HepG2 (cell line): ENCODE measurements at regions not wholly inside any gene's neighbourhood (a gene's known extent, or its start where the extent isn't known, plus 50 kb on each side); places are given as distances from the start of the nearest gene placed in this dataset.

Experiments used
- ATAC-seq: fragments of 200-7000 bp; cut with Tn5 transposase; 3 replicates; pipeline ENCODE4 v1.9.1; 2020; ENCODE audit warnings: mild to moderate bottlenecking, moderate library complexity
- BruUV-seq: library from RNA; stranded (reverse); fragments of 400-500 nt; replicated peaks from 2 replicates; lab custom pipeline; 2021; lab: Mats Ljungman, UMichigan
- CTCF ChIA-PET: fragments of 300-600 bp; formaldehyde crosslinking; extraction: SDS; loops from one replicate; lab custom pipeline; 2021; ENCODE audit warnings: low total read pairs, inconsistent platforms, low intra/inter-chr PET ratio; lab: Yijun Ruan, JAX
- POLR2A ChIA-PET: fragments of 350-600 bp; sonication (Branson Sonifier 250); formaldehyde crosslinking; loops from one replicate; lab custom pipeline; 2020; ENCODE audit warnings: antibody characterized with exemption, inconsistent platforms; lab: Yijun Ruan, JAX
- DNase-seq: peaks from one replicate; pipeline ENCODE4 v3.0.0-alpha.2; 2015; ENCODE audit warnings: low spot score
- FAIRE-seq: peaks from 3 replicates; lab custom pipeline; 2011; peaks lifted over from hg19 to GRCh38; lab: Jason Lieb, UNC
- H2AFZ ChIP-seq: one replicate; pipeline ENCODE4 v1.6.1; 2011; ENCODE audit warnings: low read length, inconsistent platforms
- H3K27ac ChIP-seq: fragments of 300-600 bp; 3 replicates; pipeline ENCODE4 v1.8.0; 2011; ENCODE audit warnings: mixed run types, mild to moderate bottlenecking, mixed read lengths, low read length, inconsistent platforms; ENCODE audit not compliant: insufficient read depth; ENCODE audit errors: extremely low read length
- H3K27me3 ChIP-seq, 2 experiments: fragments of 200-600 bp in 1 of 2; 2 replicates in 1 of 2; 3 replicates in 1 of 2; pipeline versions ENCODE4 v1.6.0 to v1.8.0; 2011; ENCODE audit warnings: low read length in 2 of 2, mild to moderate bottlenecking in 2 of 2, moderate library complexity in 2 of 2, inconsistent platforms in 1 of 2; ENCODE audit not compliant: insufficient read depth in 2 of 2, control insufficient read depth in 1 of 2
- H3K36me3 ChIP-seq, 2 experiments: fragments of 200-600 bp in 1 of 2; replicated peaks in 1 of 2; 2 replicates in 1 of 2; 3 replicates in 1 of 2; pipeline versions ENCODE4 v1.5.1 to v1.8.0; 2011; ENCODE audit warnings: low read length in 2 of 2, inconsistent platforms in 1 of 2; ENCODE audit not compliant: insufficient read depth in 2 of 2, control insufficient read depth in 1 of 2
- H3K4me1 ChIP-seq: 2 replicates; pipeline ENCODE4 v1.5.1; 2012; ENCODE audit warnings: low read length, inconsistent platforms; ENCODE audit not compliant: insufficient read depth
- H3K4me2 ChIP-seq: 2 replicates; pipeline ENCODE4 v1.6.0; 2011; ENCODE audit warnings: low read depth, low read length, inconsistent platforms
- H3K4me3 ChIP-seq, 3 experiments: fragments of 200-600 bp in 1 of 3; sonication (generic), shearing (Covaris generic) in 1 of 3; replicated peaks in 1 of 3; 2 replicates each; pipeline ENCODE4 v1.5.1; 2011 to 2016; ENCODE audit warnings: low read length in 3 of 3, inconsistent platforms in 2 of 3, low read depth in 2 of 3, mild to moderate bottlenecking in 2 of 3, control low read depth in 1 of 3, mixed read lengths in 1 of 3; ENCODE audit not compliant: insufficient read depth in 1 of 3
- H3K79me2 ChIP-seq: one replicate; pipeline ENCODE4 v1.6.1; 2011; ENCODE audit warnings: low read length, inconsistent platforms; ENCODE audit not compliant: insufficient read depth
- H3K9ac ChIP-seq: 2 replicates; pipeline ENCODE4 v1.6.0; 2011; ENCODE audit warnings: mild to moderate bottlenecking, low read depth, low read length, inconsistent platforms; ENCODE audit not compliant: insufficient read depth
- H3K9me3 ChIP-seq: 2 replicates; pipeline ENCODE4 v1.5.1; 2012; ENCODE audit warnings: mild to moderate bottlenecking, low read length
- H4K20me1 ChIP-seq: 2 replicates; pipeline ENCODE4 v1.6.0; 2011; ENCODE audit warnings: inconsistent platforms, mild to moderate bottlenecking, low read length, moderate library complexity; ENCODE audit not compliant: insufficient read depth
- CCAR2 ChIP-seq: fragments of 200-400 bp; formaldehyde crosslinking; optimal IDR thresholded peaks from 2 replicates; pipeline ENCODE3; 2018; ENCODE audit warnings: low read depth, mild to moderate bottlenecking, low read length, moderate library complexity
- FIP1L1 ChIP-seq: fragments of 200-400 bp; formaldehyde crosslinking; IDR thresholded peaks from 2 replicates; pipeline ENCODE4 v1.6.1; 2018; ENCODE audit warnings: low read depth, mild to moderate bottlenecking, low read length, moderate library complexity, borderline replicate concordance; ENCODE audit not compliant: insufficient read depth
- PRPF4 ChIP-seq: fragments of 200-400 bp; formaldehyde crosslinking; IDR thresholded peaks from 2 replicates; pipeline ENCODE4 v1.6.1; 2016; ENCODE audit warnings: low read length, low read depth; ENCODE audit not compliant: poor library complexity, severe bottlenecking
- PTBP1 ChIP-seq: fragments of 200-400 bp; formaldehyde crosslinking; IDR thresholded peaks from 2 replicates; pipeline ENCODE4 v1.6.1; 2018; ENCODE audit warnings: low read length, low read depth; ENCODE audit not compliant: poor library complexity, severe bottlenecking
- SCMH1 ChIP-seq: sonication (generic); formaldehyde crosslinking; IDR thresholded peaks from 2 replicates; pipeline ENCODE4 v1.9.0; 2021; ENCODE audit warnings: missing genetic modification reagents, mild to moderate bottlenecking, borderline replicate concordance
- TOE1 ChIP-seq: sonication (generic); formaldehyde crosslinking; IDR thresholded peaks from 2 replicates; pipeline ENCODE4 v1.4.0; 2020; ENCODE audit warnings: mild to moderate bottlenecking, missing genetic modification reagents
- ZNF230 ChIP-seq: sonication (generic); formaldehyde crosslinking; IDR thresholded peaks from 2 replicates; pipeline ENCODE4 v1.4.0; 2020; ENCODE audit warnings: mild to moderate bottlenecking, missing genetic modification reagents
- WGBS: methylation state at CpG from one replicate; pipeline ENCODE4 v1.1.6; 2017; ENCODE audit warnings: low lambda C conversion rate; 5-methylcytosine and 5-hydroxymethylcytosine counted together
- in situ Hi-C: cut with HindIII; loops from 2 replicates; pipeline ENCODE4 v1.10.0; 2017; ENCODE audit warnings: low pct_unique_long_range_greater_than_20kb; ENCODE audit not compliant: extremely low pct_ligation_motif_present
- intact Hi-C: fragments of 100-400 bp; cut with micrococcal nuclease; formaldehyde crosslinking; loops from one replicate; pipeline ENCODE4 v1.10.0; 2022; ENCODE audit not compliant: unreplicated experiment
- TF ChIP-seq, protein P1 (sequence below): sonication (generic); formaldehyde crosslinking; conservative IDR thresholded peaks from 2 replicates; pipeline ENCODE4 v1.4.0; 2020; ENCODE audit warnings: missing genetic modification reagents
- TF ChIP-seq, protein P2 (sequence below): sonication (generic); formaldehyde crosslinking; IDR thresholded peaks from 2 replicates; pipeline ENCODE4 v1.9.0; 2021; ENCODE audit warnings: missing genetic modification reagents, mild to moderate bottlenecking, borderline replicate concordance
- TF ChIP-seq, protein P3 (sequence below): sonication (generic); formaldehyde crosslinking; IDR thresholded peaks from 2 replicates; pipeline ENCODE4 v1.4.0; 2020; ENCODE audit warnings: missing genetic modification reagents
- TF ChIP-seq, protein P4 (sequence below): sonication (generic); formaldehyde crosslinking; IDR thresholded peaks from 2 replicates; pipeline ENCODE4 v1.4.0; 2020; ENCODE audit warnings: missing genetic modification reagents, low read depth, mild to moderate bottlenecking, borderline replicate concordance

DNA sequence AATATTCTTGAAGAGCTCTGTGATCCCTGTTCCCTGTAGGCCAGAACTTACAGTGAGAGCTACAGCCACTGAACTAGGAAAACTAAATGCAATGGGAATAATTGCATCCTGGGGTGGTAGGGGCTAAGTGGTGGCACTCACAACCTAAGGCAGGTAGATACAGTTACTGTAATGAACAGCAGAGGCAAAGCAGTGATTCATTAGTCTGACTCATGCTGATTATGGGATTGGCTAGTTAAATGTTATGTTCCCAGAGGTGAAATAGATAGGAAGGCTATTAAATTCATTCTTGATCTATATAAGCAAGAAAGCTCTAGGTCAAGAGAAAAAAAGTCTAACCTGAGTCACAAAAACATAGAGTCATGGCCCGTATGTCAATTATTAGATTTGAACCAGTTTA, 173.1 kb upstream of the MALRD1 start:
- CTCF ChIA-PET: no interaction called here
- FAIRE-seq: no peak

GRCh38 chr10:18879284-18879683, 169.3 kb upstream of the MALRD1 start:
- Histone ChIP-seq H3K9ac (no peak overlapping the region), H3K36me3 (no peaks in the 10 kb centered on the region), H3K4me1 (no peaks in the 10 kb centered on the region), H3K79me2 (no peaks in the 10 kb centered on the region), H3K9me3 (no peaks in the 10 kb centered on the region), H3K27ac (no peak overlapping the region), H2AFZ (no peak overlapping the region), H3K4me2 (no peak overlapping the region)
- CTCF ChIA-PET: no interaction called here
- POLR2A ChIA-PET: no interaction called here
- DNase-seq: peak; percentile 2
- FAIRE-seq: no peak
- in situ Hi-C loops: no loop called here
- TF ChIP-seq, protein P1, sequence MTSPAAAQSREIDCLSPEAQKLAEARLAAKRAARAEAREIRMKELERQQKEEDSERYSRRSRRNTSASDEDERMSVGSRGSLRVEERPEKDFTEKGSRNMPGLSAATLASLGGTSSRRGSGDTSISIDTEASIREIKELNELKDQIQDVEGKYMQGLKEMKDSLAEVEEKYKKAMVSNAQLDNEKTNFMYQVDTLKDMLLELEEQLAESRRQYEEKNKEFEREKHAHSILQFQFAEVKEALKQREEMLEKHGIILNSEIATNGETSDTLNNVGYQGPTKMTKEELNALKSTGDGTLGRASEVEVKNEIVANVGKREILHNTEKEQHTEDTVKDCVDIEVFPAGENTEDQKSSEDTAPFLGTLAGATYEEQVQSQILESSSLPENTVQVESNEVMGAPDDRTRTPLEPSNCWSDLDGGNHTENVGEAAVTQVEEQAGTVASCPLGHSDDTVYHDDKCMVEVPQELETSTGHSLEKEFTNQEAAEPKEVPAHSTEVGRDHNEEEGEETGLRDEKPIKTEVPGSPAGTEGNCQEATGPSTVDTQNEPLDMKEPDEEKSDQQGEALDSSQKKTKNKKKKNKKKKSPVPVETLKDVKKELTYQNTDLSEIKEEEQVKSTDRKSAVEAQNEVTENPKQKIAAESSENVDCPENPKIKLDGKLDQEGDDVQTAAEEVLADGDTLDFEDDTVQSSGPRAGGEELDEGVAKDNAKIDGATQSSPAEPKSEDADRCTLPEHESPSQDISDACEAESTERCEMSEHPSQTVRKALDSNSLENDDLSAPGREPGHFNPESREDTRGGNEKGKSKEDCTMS: no peak
- TF ChIP-seq, protein P2, sequence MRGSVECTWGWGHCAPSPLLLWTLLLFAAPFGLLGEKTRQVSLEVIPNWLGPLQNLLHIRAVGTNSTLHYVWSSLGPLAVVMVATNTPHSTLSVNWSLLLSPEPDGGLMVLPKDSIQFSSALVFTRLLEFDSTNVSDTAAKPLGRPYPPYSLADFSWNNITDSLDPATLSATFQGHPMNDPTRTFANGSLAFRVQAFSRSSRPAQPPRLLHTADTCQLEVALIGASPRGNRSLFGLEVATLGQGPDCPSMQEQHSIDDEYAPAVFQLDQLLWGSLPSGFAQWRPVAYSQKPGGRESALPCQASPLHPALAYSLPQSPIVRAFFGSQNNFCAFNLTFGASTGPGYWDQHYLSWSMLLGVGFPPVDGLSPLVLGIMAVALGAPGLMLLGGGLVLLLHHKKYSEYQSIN (CRISPR knock-in tag): no peak
- no peak for TF ChIP-seq PTBP1
- TF ChIP-seq, all 625 proteins: peak for 0
- no peak for ATAC-seq
- WGBS: 25% methylated on average over 2 of the region's 2 CpGs
- BruUV-seq: no TSS peak
- intact Hi-C loops: no loop called here
- Histone ChIP-seq H3K4me3 (no peak overlapping the region), H3K27me3 (no peaks in the 10 kb centered on the region), H4K20me1 (no peaks in the 10 kb centered on the region)

More for the DNA sequence above, 173.1 kb upstream of the MALRD1 start:
- H3K4me1 ChIP-seq: no peaks in the 10 kb centered on the region
- TF ChIP-seq TOE1 (CRISPR knock-in tag) (no peak), FIP1L1 (no peak), ZNF230 (CRISPR knock-in tag) (no peak), PRPF4 (no peak), CCAR2 (no peak), SCMH1 (no peak)
- TF ChIP-seq, protein P3, sequence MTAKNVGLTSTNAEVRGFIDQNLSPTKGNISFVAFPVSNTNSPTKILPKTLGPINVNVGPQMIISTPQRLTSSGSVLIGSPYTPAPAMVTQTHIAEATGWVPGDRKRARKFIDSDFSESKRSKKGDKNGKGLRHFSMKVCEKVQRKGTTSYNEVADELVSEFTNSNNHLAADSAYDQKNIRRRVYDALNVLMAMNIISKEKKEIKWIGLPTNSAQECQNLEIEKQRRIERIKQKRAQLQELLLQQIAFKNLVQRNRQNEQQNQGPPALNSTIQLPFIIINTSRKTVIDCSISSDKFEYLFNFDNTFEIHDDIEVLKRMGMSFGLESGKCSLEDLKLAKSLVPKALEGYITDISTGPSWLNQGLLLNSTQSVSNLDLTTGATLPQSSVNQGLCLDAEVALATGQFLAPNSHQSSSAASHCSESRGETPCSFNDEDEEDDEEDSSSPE (CRISPR knock-in tag): no peak
- TF ChIP-seq, protein P4, sequence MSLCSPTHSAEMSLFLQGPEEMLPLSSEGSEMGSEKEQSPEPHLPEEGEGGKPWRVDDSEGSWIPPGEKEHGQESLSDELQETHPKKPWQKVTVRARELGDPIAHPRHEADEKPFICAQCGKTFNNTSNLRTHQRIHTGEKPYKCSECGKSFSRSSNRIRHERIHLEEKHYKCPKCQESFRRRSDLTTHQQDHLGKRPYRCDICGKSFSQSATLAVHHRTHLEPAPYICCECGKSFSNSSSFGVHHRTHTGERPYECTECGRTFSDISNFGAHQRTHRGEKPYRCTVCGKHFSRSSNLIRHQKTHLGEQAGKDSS (CRISPR knock-in tag): no peak
- WGBS: 0% methylated on average over 1 of the region's 1 CpG
- no peaks in the 10 kb centered on the region for H3K9me3 ChIP-seq
- H4K20me1 ChIP-seq: no peaks in the 10 kb centered on the region
- no peak overlapping the region for H3K27ac ChIP-seq
- H3K9ac ChIP-seq: no peak overlapping the region
- no peaks in the 10 kb centered on the region for H3K36me3 ChIP-seq
- H3K27me3 ChIP-seq: no peaks in the 10 kb centered on the region
- H2AFZ ChIP-seq: no peak overlapping the region
- in situ Hi-C loops (no loop called here), intact Hi-C loops (no loop called here)
- no peaks in the 10 kb centered on the region for H3K79me2 ChIP-seq
- H3K4me3 ChIP-seq: no peak overlapping the region
- POLR2A ChIA-PET: no interaction called here
- no peak for ATAC-seq
- no peak overlapping the region for H3K4me2 ChIP-seq
- BruUV-seq: no TSS peak
- no peak for DNase-seq
